WTC11 (cell line): ENCODE measurements at regions not wholly inside any gene's neighbourhood (a gene's known extent, or its start where the extent isn't known, plus 50 kb on each side); places are given as distances from the start of the nearest gene placed in this dataset.

Experiments used
- ATAC-seq: fragments of 200-7000 bp; cut with Tn5 transposase; 2 replicates; pipeline ENCODE4 v1.10.0; 2021; ENCODE audit warnings: mild to moderate bottlenecking, moderate library complexity
- CTCF ChIA-PET: fragments of 300-600 bp; sonication (Branson Sonifier 250); formaldehyde crosslinking; loops from one replicate; lab custom pipeline; 2021; ENCODE audit warnings: antibody characterized with exemption; lab: Charles Lee
- POLR2A ChIA-PET: fragments of 350-600 bp; sonication (Branson Sonifier 250); formaldehyde crosslinking; loops from one replicate; lab custom pipeline; 2021; ENCODE audit warnings: antibody characterized with exemption; lab: Charles Lee
- DNase-seq: peaks from one replicate; pipeline ENCODE4 v3.0.0; 2021; ENCODE audit warnings: low spot score
- H3K27ac Mint-ChIP-seq: 2 replicates; pipeline ENCODE4 v1.8.0; 2021; ENCODE audit warnings: mixed read lengths
- H3K27me3 Mint-ChIP-seq: 2 replicates; pipeline ENCODE4 v1.8.0; 2021; ENCODE audit warnings: low read depth, mild to moderate bottlenecking, moderate library complexity, mixed read lengths
- H3K36me3 Mint-ChIP-seq: 2 replicates; pipeline ENCODE4 v1.8.0; 2021; ENCODE audit warnings: mixed read lengths
- H3K4me1 Mint-ChIP-seq: 2 replicates; pipeline ENCODE4 v1.8.0; 2022; ENCODE audit warnings: mixed read lengths
- H3K4me3 Mint-ChIP-seq: 2 replicates; pipeline ENCODE4 v1.8.0; 2021; ENCODE audit warnings: mild to moderate bottlenecking, moderate library complexity, mixed read lengths
- H3K9me3 Mint-ChIP-seq: 2 replicates; pipeline ENCODE4 v1.8.0; 2021; ENCODE audit warnings: mixed read lengths
- EMX1 ChIP-seq: fragments of 250-450 bp; sonication (Bioruptor Pico); IDR thresholded peaks from 2 replicates; pipeline ENCODE4 v1.8.0; 2021; ENCODE audit warnings: mild to moderate bottlenecking
- ETV6 ChIP-seq: sonication (generic); formaldehyde crosslinking; IDR thresholded peaks from 2 replicates; pipeline ENCODE4 v1.8.1; 2022; ENCODE audit warnings: mild to moderate bottlenecking, missing genetic modification reagents
- FOXJ3 ChIP-seq: sonication (generic); formaldehyde crosslinking; IDR thresholded peaks from 2 replicates; pipeline ENCODE4 v1.9.0; 2021; ENCODE audit warnings: missing genetic modification reagents, mild to moderate bottlenecking, borderline replicate concordance
- FOXK1 ChIP-seq: sonication (generic); formaldehyde crosslinking; IDR thresholded peaks from 2 replicates; pipeline ENCODE4 v1.8.0; 2022; ENCODE audit warnings: mild to moderate bottlenecking, moderate library complexity, missing genetic modification reagents
- GTF2I ChIP-seq: fragments of 250-450 bp; sonication (Bioruptor Pico); conservative IDR thresholded peaks from 2 replicates; pipeline ENCODE4 v1.4.0; 2021; ENCODE audit warnings: mild to moderate bottlenecking
- IRF2 ChIP-seq: sonication (generic); formaldehyde crosslinking; IDR thresholded peaks from 2 replicates; pipeline ENCODE4 v1.8.0; 2022; ENCODE audit warnings: low read depth, missing genetic modification reagents, borderline replicate concordance
- JAZF1 ChIP-seq: fragments of 250-450 bp; sonication (Bioruptor Pico); IDR thresholded peaks from 2 replicates; pipeline ENCODE4 v1.9.0; 2021; ENCODE audit warnings: moderate library complexity, mild to moderate bottlenecking, inconsistent platforms
- USF1 ChIP-seq: sonication (generic); formaldehyde crosslinking; IDR thresholded peaks from 2 replicates; pipeline ENCODE4 v1.8.0; 2022; ENCODE audit warnings: mild to moderate bottlenecking, missing genetic modification reagents
- ZBTB21 ChIP-seq: sonication (generic); formaldehyde crosslinking; IDR thresholded peaks from 2 replicates; pipeline ENCODE4 v1.8.1; 2023; ENCODE audit warnings: mild to moderate bottlenecking, missing genetic modification reagents, borderline replicate concordance
- ZNF512 ChIP-seq: sonication (generic); formaldehyde crosslinking; IDR thresholded peaks from 2 replicates; pipeline ENCODE4 v1.8.1; 2022; ENCODE audit warnings: missing genetic modification reagents, borderline replicate concordance
- ZNF532 ChIP-seq: fragments of 250-450 bp; sonication (Bioruptor Pico); IDR thresholded peaks from 2 replicates; pipeline ENCODE4 v1.9.0; 2021; ENCODE audit warnings: mild to moderate bottlenecking, borderline replicate concordance
- TF ChIP-seq, protein P1 (sequence below): fragments of 250-450 bp; sonication (Bioruptor Pico); conservative IDR thresholded peaks from 2 replicates; pipeline ENCODE4 v1.9.0; 2021; ENCODE audit warnings: mild to moderate bottlenecking
- TF ChIP-seq, protein P2 (sequence below): sonication (generic); formaldehyde crosslinking; IDR thresholded peaks from 2 replicates; pipeline ENCODE4 v1.8.1; 2023; ENCODE audit warnings: mild to moderate bottlenecking, missing genetic modification reagents, borderline replicate concordance
- TF ChIP-seq, protein P3 (sequence below): sonication (generic); formaldehyde crosslinking; IDR thresholded peaks from 2 replicates; pipeline ENCODE4 v1.8.1; 2023; ENCODE audit warnings: mild to moderate bottlenecking, missing genetic modification reagents, moderate library complexity
- TF ChIP-seq, protein P4 (sequence below): fragments of 250-450 bp; sonication (Bioruptor Pico); IDR thresholded peaks from 2 replicates; pipeline ENCODE4 v1.9.0; 2021; ENCODE audit warnings: mild to moderate bottlenecking
- TF ChIP-seq, protein P5 (sequence below): sonication (generic); formaldehyde crosslinking; IDR thresholded peaks from 2 replicates; pipeline ENCODE4 v1.8.1; 2023; ENCODE audit warnings: mild to moderate bottlenecking, missing genetic modification reagents

- DNase-seq: no peak
- CTCF ChIA-PET: no interaction called here
- no peaks in the 10 kb centered on the region for H3K36me3 Mint-ChIP-seq
- TF ChIP-seq, protein P1, sequence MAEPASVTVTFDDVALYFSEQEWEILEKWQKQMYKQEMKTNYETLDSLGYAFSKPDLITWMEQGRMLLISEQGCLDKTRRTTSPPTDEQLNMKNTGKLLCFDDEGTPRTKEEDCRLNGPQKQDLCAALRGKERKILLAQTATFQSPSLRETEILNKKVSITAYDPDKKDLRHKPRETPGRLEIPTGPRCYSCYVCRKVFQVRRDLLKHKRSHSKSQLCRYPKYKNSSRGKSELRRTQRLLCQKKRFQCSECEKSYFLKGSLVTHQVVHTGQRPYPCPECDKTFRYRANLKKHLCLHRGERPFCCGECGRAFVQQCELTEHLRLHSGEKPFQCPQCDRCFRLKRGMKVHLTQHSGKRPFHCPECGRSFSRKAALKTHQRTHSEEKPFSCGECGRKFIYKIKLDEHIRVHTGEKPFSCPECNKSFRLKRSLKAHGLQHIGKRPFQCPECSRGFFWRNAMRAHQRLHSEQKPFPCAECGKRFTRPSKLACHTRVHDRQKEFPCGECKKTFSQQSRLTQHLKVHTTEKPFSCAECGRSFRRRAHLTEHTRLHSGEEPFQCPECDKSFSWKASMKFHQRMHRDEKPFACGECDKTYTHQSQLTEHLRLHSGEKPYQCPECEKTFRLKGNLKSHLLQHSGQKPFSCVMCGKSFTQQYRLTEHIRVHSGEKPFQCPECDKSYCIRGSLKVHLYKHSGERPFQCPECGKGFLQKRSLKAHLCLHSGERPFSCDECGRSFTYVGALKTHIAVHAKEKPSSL (CRISPR knock-in tag): no peak
- TF ChIP-seq JAZF1 (CRISPR knock-in tag) (no peak), FOXK1 (CRISPR knock-in tag) (no peak), GTF2I (CRISPR knock-in tag) (no peak), FOXJ3 (no peak), ZNF532 (CRISPR knock-in tag) (no peak)
- TF ChIP-seq, protein P2, sequence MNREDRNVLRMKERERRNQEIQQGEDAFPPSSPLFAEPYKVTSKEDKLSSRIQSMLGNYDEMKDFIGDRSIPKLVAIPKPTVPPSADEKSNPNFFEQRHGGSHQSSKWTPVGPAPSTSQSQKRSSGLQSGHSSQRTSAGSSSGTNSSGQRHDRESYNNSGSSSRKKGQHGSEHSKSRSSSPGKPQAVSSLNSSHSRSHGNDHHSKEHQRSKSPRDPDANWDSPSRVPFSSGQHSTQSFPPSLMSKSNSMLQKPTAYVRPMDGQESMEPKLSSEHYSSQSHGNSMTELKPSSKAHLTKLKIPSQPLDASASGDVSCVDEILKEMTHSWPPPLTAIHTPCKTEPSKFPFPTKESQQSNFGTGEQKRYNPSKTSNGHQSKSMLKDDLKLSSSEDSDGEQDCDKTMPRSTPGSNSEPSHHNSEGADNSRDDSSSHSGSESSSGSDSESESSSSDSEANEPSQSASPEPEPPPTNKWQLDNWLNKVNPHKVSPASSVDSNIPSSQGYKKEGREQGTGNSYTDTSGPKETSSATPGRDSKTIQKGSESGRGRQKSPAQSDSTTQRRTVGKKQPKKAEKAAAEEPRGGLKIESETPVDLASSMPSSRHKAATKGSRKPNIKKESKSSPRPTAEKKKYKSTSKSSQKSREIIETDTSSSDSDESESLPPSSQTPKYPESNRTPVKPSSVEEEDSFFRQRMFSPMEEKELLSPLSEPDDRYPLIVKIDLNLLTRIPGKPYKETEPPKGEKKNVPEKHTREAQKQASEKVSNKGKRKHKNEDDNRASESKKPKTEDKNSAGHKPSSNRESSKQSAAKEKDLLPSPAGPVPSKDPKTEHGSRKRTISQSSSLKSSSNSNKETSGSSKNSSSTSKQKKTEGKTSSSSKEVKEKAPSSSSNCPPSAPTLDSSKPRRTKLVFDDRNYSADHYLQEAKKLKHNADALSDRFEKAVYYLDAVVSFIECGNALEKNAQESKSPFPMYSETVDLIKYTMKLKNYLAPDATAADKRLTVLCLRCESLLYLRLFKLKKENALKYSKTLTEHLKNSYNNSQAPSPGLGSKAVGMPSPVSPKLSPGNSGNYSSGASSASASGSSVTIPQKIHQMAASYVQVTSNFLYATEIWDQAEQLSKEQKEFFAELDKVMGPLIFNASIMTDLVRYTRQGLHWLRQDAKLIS (CRISPR knock-in tag): no peak
- no peak overlapping the region for H3K4me3 Mint-ChIP-seq
- H3K4me1 Mint-ChIP-seq: peaks cover 39% of the 10 kb centered on the region
- no peaks in the 10 kb centered on the region for H3K9me3 Mint-ChIP-seq
- H3K27ac Mint-ChIP-seq: no peak overlapping the region
- ATAC-seq: no peak; the same call in 1 of the 2 replicates
- no peaks in the 10 kb centered on the region for H3K27me3 Mint-ChIP-seq
- POLR2A ChIA-PET: no interaction called here
Observed at GRCh38 chr1:106755682-106756406, 300.6 kb upstream of the PRMT6 start.

GRCh38 chr1:106756752-106757151, 299.7 kb upstream of the PRMT6 start:
- H3K27ac Mint-ChIP-seq: no peak overlapping the region
- H3K36me3 Mint-ChIP-seq: no peaks in the 10 kb centered on the region
- H3K4me1 Mint-ChIP-seq: peaks cover 29% of the 10 kb centered on the region
- ATAC-seq: peak; percentile 92
- no peaks in the 10 kb centered on the region for H3K27me3 Mint-ChIP-seq
- H3K4me3 Mint-ChIP-seq: no peak overlapping the region
- POLR2A ChIA-PET: no interaction called here
- no peaks in the 10 kb centered on the region for H3K9me3 Mint-ChIP-seq
- no peak for DNase-seq
- CTCF ChIA-PET: no interaction called here
- TF ChIP-seq, protein P3, sequence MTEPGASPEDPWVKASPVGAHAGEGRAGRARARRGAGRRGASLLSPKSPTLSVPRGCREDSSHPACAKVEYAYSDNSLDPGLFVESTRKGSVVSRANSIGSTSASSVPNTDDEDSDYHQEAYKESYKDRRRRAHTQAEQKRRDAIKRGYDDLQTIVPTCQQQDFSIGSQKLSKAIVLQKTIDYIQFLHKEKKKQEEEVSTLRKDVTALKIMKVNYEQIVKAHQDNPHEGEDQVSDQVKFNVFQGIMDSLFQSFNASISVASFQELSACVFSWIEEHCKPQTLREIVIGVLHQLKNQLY (CRISPR knock-in tag): no peak
- TF ChIP-seq, protein P4, sequence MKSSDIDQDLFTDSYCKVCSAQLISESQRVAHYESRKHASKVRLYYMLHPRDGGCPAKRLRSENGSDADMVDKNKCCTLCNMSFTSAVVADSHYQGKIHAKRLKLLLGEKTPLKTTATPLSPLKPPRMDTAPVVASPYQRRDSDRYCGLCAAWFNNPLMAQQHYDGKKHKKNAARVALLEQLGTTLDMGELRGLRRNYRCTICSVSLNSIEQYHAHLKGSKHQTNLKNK (CRISPR knock-in tag): no peak
- TF ChIP-seq, protein P5, sequence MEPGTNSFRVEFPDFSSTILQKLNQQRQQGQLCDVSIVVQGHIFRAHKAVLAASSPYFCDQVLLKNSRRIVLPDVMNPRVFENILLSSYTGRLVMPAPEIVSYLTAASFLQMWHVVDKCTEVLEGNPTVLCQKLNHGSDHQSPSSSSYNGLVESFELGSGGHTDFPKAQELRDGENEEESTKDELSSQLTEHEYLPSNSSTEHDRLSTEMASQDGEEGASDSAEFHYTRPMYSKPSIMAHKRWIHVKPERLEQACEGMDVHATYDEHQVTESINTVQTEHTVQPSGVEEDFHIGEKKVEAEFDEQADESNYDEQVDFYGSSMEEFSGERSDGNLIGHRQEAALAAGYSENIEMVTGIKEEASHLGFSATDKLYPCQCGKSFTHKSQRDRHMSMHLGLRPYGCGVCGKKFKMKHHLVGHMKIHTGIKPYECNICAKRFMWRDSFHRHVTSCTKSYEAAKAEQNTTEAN: no peak
- TF ChIP-seq ZBTB21 (CRISPR knock-in tag) (no peak), ETV6 (CRISPR knock-in tag) (no peak), EMX1 (CRISPR knock-in tag) (no peak), IRF2 (no peak), USF1 (CRISPR knock-in tag) (no peak), ZNF512 (CRISPR knock-in tag) (no peak)
